HCT116 (cell line): ENCODE measurements at regions not wholly inside any gene's neighbourhood (a gene's known extent, or its start where the extent isn't known, plus 50 kb on each side); places are given as distances from the start of the nearest gene placed in this dataset.

Source experiments
- ATAC-seq: fragments of 200-7000 bp; cut with Tn5 transposase; 2 replicates; pipeline ENCODE4 v1.9.1; 2020; ENCODE audit warnings: mild to moderate bottlenecking, moderate library complexity
- BruUV-seq: library from RNA; stranded (reverse); fragments of 400-500 nt; replicated peaks from 2 replicates; lab custom pipeline; 2021; lab: Mats Ljungman, UMichigan
- CTCF ChIA-PET: fragments of 300-600 bp; sonication (Branson Sonifier 250); formaldehyde crosslinking; loops from one replicate; lab custom pipeline; 2021; ENCODE audit warnings: antibody characterized with exemption; lab: Charles Lee
- POLR2A ChIA-PET: fragments of 300-600, 350-600 bp; sonication (Branson Sonifier 250); formaldehyde crosslinking; loops from one replicate; lab custom pipeline; 2021; ENCODE audit warnings: antibody characterized with exemption; lab: Charles Lee
- RAD21 ChIA-PET, 2 experiments: fragments of 300-600 bp; sonication (Branson Sonifier 250); formaldehyde crosslinking; loops; one replicate each; lab custom pipeline; 2023; ENCODE audit warnings: low total read pairs in 2 of 2; ENCODE audit not compliant: uncharacterized antibody in 2 of 2, unreplicated experiment in 2 of 2, low non-redundant PET in 1 of 2; lab: Charles Lee
- DNase-seq: peaks from one replicate; pipeline ENCODE4 v3.0.0-alpha.2; 2010; ENCODE audit warnings: low read depth, low spot score
- H2AFZ ChIP-seq: fragments of 200-600 bp; shearing (Covaris generic), sonication (generic); 2 replicates; pipeline ENCODE4 v1.6.1; 2017; ENCODE audit warnings: low read depth, mixed run types, mixed read lengths, antibody characterized with exemption, low read length; ENCODE audit not compliant: poor library complexity, severe bottlenecking
- H3K27ac ChIP-seq: 2 replicates; pipeline ENCODE4 v1.5.1; 2012; ENCODE audit warnings: low read depth, low read length
- H3K27me3 ChIP-seq: fragments of 200-600 bp; sonication (generic); 2 replicates; pipeline ENCODE4 v1.6.1; 2016; ENCODE audit warnings: mixed run types, low read length, mixed read lengths; ENCODE audit not compliant: insufficient read depth
- H3K36me3 ChIP-seq, 2 experiments: fragments of 200-500 bp in 1 of 2; fragments of 200-600 bp in 1 of 2; sonication (Bioruptor generic) in 1 of 2; sonication (generic) in 1 of 2; 2 replicates each; pipeline versions ENCODE4 v1.5.1 to v1.6.1; 2014 to 2016; ENCODE audit warnings: low read length in 2 of 2, inconsistent platforms in 1 of 2, mixed read lengths in 1 of 2, mixed run types in 1 of 2; ENCODE audit not compliant: insufficient read depth in 2 of 2, control insufficient read depth in 1 of 2
- H3K4me1 ChIP-seq, 2 experiments: fragments of 200-600 bp in 1 of 2; sonication (generic) in 1 of 2; 2 replicates each; pipeline versions ENCODE4 v1.5.1 to v1.6.1; 2012 to 2017; ENCODE audit warnings: low read length in 2 of 2, inconsistent platforms in 1 of 2, mild to moderate bottlenecking in 1 of 2, mixed read lengths in 1 of 2, mixed run types in 1 of 2, moderate library complexity in 1 of 2; ENCODE audit not compliant: insufficient read depth in 2 of 2, control insufficient read depth in 1 of 2
- H3K4me2 ChIP-seq: fragments of 200-600 bp; sonication (generic); 2 replicates; pipeline ENCODE4 v1.6.1; 2017; ENCODE audit warnings: mixed run types, low read length, mixed read lengths
- H3K4me3 ChIP-seq, 2 experiments: fragments of 200-600 bp in 1 of 2; sonication (generic) in 1 of 2; replicated peaks in 1 of 2; 2 replicates each; pipeline ENCODE4 v1.5.1; 2011 to 2016; ENCODE audit warnings: low read length in 2 of 2, control low read depth in 1 of 2, low read depth in 1 of 2, mild to moderate bottlenecking in 1 of 2, mixed read lengths in 1 of 2, mixed run types in 1 of 2
- H3K79me2 ChIP-seq: fragments of 200-600 bp; sonication (generic); 2 replicates; pipeline ENCODE4 v1.6.1; 2017; ENCODE audit warnings: mild to moderate bottlenecking, mixed run types, low read length, moderate library complexity, mixed read lengths; ENCODE audit not compliant: insufficient read depth
- H3K9ac ChIP-seq: fragments of 200-600 bp; sonication (generic); 2 replicates; pipeline ENCODE4 v1.6.1; 2016; ENCODE audit warnings: low read length, mixed read lengths
- H3K9me2 ChIP-seq: fragments of 200-600 bp; sonication (generic), shearing (Covaris generic); 2 replicates; pipeline ENCODE4 v1.6.1; 2017; ENCODE audit warnings: mixed run types, mild to moderate bottlenecking, moderate library complexity; ENCODE audit not compliant: insufficient read depth
- H3K9me3 ChIP-seq, 2 experiments: fragments of 200-500 bp in 1 of 2; fragments of 200-600 bp in 1 of 2; sonication (Bioruptor generic) in 1 of 2; sonication (generic) in 1 of 2; 2 replicates each; pipeline ENCODE4 v1.6.1; 2014 to 2017; ENCODE audit warnings: low read length in 2 of 2, mixed read lengths in 2 of 2, inconsistent platforms in 1 of 2, low read depth in 1 of 2, mild to moderate bottlenecking in 1 of 2, mixed run types in 1 of 2, moderate library complexity in 1 of 2; ENCODE audit not compliant: control insufficient read depth in 1 of 2, insufficient read depth in 1 of 2
- H4K20me1 ChIP-seq: fragments of 200-600 bp; sonication (generic), shearing (Covaris generic); 2 replicates; pipeline ENCODE4 v1.6.1; 2017; ENCODE audit warnings: mixed run types, mild to moderate bottlenecking, moderate library complexity; ENCODE audit not compliant: insufficient read depth
- CBX3 ChIP-seq: IDR thresholded peaks from 2 replicates; pipeline ENCODE4 v1.6.1; 2012; ENCODE audit warnings: low read depth
- EGR1 ChIP-seq: IDR thresholded peaks from 2 replicates; pipeline ENCODE4 v1.6.1; 2012; ENCODE audit warnings: low read depth
- ELF1 ChIP-seq: IDR thresholded peaks from 2 replicates; pipeline ENCODE4 v1.6.1; 2012; ENCODE audit warnings: low read depth, borderline replicate concordance
- FOSL1 ChIP-seq: IDR thresholded peaks from 2 replicates; pipeline ENCODE4 v1.6.1; 2012; ENCODE audit warnings: low read depth
- MAX ChIP-seq: IDR thresholded peaks from 2 replicates; pipeline ENCODE4 v1.6.1; 2012
- POLR2AphosphoS5 ChIP-seq: IDR thresholded peaks from 2 replicates; pipeline ENCODE4 v1.6.1; 2011; ENCODE audit warnings: mild to moderate bottlenecking, low read depth, low read length, moderate library complexity
- RAD21 ChIP-seq: IDR thresholded peaks from 2 replicates; pipeline ENCODE4 v1.6.1; 2012; ENCODE audit warnings: low read depth, mild to moderate bottlenecking
- SP1 ChIP-seq: IDR thresholded peaks from 2 replicates; pipeline ENCODE4 v1.6.1; 2012; ENCODE audit warnings: low read depth
- TCF7L2 ChIP-seq: IDR thresholded peaks from 2 replicates; pipeline ENCODE4 v1.7.0; 2011; ENCODE audit warnings: borderline replicate concordance, inconsistent platforms; ENCODE audit not compliant: insufficient read depth, insufficient read length; ENCODE audit errors: extremely low read depth
- ZBTB33 ChIP-seq: IDR thresholded peaks from 2 replicates; pipeline ENCODE4 v1.6.1; 2011; ENCODE audit warnings: mild to moderate bottlenecking, low read length, moderate library complexity; ENCODE audit not compliant: insufficient replicate concordance; ENCODE audit errors: extremely low read depth
- ZNF274 ChIP-seq: fragments of 200-500 bp; sonication (Bioruptor generic); IDR thresholded peaks from 2 replicates; pipeline ENCODE4 v1.6.1; 2014; ENCODE audit warnings: mild to moderate bottlenecking, low read depth, low read length, inconsistent platforms
- intact Hi-C: fragments of 100-400 bp; cut with micrococcal nuclease; formaldehyde crosslinking; loops from 2 replicates; pipeline ENCODE4 v1.10.0; 2022
- TF ChIP-seq, protein P1 (sequence below), 3 experiments: fragments of 200-600 bp in 1 of 3; sonication (generic) in 1 of 3; IDR thresholded peaks in 2 of 3; conservative IDR thresholded peaks in 1 of 3; 2 replicates each; pipeline ENCODE4 v1.5.1; 2012 to 2017; ENCODE audit warnings: low read depth in 2 of 3, low read length in 2 of 3, antibody characterized with exemption in 1 of 3, borderline replicate concordance in 1 of 3, control low read depth in 1 of 3, mild to moderate bottlenecking in 1 of 3, mixed read lengths in 1 of 3, mixed run types in 1 of 3, moderate library complexity in 1 of 3; ENCODE audit not compliant: insufficient read depth in 1 of 3
- TF ChIP-seq, protein P2 (sequence below): IDR thresholded peaks from 2 replicates; pipeline ENCODE4 v1.6.1; 2012; ENCODE audit warnings: low read depth

DNA sequence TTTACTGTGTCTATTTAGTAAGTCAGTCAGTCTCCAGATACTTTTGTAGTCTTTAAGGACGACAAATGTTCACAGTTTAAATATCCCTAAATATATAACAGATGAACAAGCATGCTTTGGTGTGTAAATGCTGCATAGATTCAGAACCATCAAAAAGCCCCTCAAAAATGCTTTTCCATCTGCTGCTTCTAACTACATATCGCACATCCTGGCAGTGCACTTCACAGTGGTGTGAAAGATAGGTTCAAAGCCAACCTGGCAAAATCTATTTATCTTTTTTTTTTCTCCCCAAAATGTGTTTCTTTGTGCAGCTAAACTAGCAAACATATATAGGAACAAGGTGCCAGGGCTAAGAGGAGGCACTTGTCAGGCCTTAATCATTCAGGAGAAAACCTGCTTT, 753.8 kb downstream of the PLCL1 start:
- H3K27ac ChIP-seq, result no peak overlapping the region
- POLR2A ChIA-PET, result no interaction called here
- no peak for ATAC-seq
- no peaks in the 10 kb centered on the region for H3K79me2 ChIP-seq
- no peak overlapping the region for H3K4me3 ChIP-seq
- no peak overlapping the region for H2AFZ ChIP-seq
- DNase-seq, result no peak
- intact Hi-C loops, result no loop called here
- no peaks in the 10 kb centered on the region for H4K20me1 ChIP-seq
- no peaks in the 10 kb centered on the region for H3K9me2 ChIP-seq
- RAD21 ChIA-PET, result no interaction called here
- CTCF ChIA-PET, result no interaction called here
- 0 out of 4 replicates have a peak, but pooled peaks cover 0 to 7% of the 10 kb centered on the region in 2 experiments for H3K9me3 ChIP-seq
- no peaks in the 10 kb centered on the region for H3K4me1 ChIP-seq
- H3K9ac ChIP-seq, result no peak overlapping the region
- no TSS peak for BruUV-seq
- no peak overlapping the region for H3K4me2 ChIP-seq
- H3K36me3 ChIP-seq, result no peaks in the 10 kb centered on the region
- no peaks in the 10 kb centered on the region for H3K27me3 ChIP-seq
- no peak for TF ChIP-seq TCF7L2
- no peak for TF ChIP-seq POLR2AphosphoS5
- no peak for TF ChIP-seq ZNF274
- no peak for TF ChIP-seq MAX
- TF ChIP-seq RAD21, result no peak
- TF ChIP-seq ELF1, result no peak
- no peak for TF ChIP-seq FOSL1

DNA sequence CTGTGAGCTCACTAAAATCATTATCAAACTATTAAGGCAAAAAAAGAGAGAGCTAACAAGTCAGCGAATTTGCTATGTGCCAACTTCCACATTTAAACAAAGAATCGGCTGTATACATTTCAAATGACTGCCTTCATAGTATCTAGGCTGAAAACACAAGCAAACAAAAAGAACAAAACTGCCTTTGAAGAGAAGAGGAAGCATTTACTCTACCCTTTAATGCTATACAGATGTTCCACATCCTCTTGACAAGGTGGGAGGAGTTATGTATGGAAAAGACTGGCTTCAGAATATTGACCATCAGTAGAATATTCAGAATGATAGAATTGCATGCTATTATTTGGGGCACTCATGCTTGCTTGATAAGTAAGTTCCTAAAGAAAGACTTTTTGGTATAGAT, 741.7 kb downstream of the PLCL1 start:
- H3K79me2 ChIP-seq, result no peaks in the 10 kb centered on the region
- no peaks in the 10 kb centered on the region for H3K4me1 ChIP-seq
- DNase-seq (no peak), ATAC-seq (no peak)
- H3K9ac ChIP-seq, result no peak overlapping the region
- no peaks in the 10 kb centered on the region for H3K9me3 ChIP-seq
- H3K4me2 ChIP-seq, result no peak overlapping the region
- peaks cover 7% of the 10 kb centered on the region; the same call in 1 of the 2 replicates for H3K27me3 ChIP-seq
- ChIA-PET POLR2A (no interaction called here), RAD21 (no interaction called here), CTCF (no interaction called here)
- no peaks in the 10 kb centered on the region for H3K9me2 ChIP-seq
- H4K20me1 ChIP-seq, result no peaks in the 10 kb centered on the region
- no TSS peak for BruUV-seq
- no peak overlapping the region for H3K4me3 ChIP-seq
- no peaks in the 10 kb centered on the region for H3K36me3 ChIP-seq
- H2AFZ ChIP-seq, result no peak overlapping the region
- TF ChIP-seq SP1, result no peak
- TF ChIP-seq CBX3, result no peak
- no peak for TF ChIP-seq EGR1
- no peak for TF ChIP-seq ELF1
- TF ChIP-seq, protein P1, sequence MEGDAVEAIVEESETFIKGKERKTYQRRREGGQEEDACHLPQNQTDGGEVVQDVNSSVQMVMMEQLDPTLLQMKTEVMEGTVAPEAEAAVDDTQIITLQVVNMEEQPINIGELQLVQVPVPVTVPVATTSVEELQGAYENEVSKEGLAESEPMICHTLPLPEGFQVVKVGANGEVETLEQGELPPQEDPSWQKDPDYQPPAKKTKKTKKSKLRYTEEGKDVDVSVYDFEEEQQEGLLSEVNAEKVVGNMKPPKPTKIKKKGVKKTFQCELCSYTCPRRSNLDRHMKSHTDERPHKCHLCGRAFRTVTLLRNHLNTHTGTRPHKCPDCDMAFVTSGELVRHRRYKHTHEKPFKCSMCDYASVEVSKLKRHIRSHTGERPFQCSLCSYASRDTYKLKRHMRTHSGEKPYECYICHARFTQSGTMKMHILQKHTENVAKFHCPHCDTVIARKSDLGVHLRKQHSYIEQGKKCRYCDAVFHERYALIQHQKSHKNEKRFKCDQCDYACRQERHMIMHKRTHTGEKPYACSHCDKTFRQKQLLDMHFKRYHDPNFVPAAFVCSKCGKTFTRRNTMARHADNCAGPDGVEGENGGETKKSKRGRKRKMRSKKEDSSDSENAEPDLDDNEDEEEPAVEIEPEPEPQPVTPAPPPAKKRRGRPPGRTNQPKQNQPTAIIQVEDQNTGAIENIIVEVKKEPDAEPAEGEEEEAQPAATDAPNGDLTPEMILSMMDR (IDR thresholded peaks at IDR 0.05 in 2 of 3, conservative IDR thresholded peaks at IDR 0.05 in 1 of 3; ENCODE audit: borderline replicate concordance in 1 of 3, insufficient read depth in 1 of 3, low read depth in 2 of 3, low read length in 2 of 3), result no peak
- no peak for TF ChIP-seq ZBTB33
- TF ChIP-seq, protein P2, sequence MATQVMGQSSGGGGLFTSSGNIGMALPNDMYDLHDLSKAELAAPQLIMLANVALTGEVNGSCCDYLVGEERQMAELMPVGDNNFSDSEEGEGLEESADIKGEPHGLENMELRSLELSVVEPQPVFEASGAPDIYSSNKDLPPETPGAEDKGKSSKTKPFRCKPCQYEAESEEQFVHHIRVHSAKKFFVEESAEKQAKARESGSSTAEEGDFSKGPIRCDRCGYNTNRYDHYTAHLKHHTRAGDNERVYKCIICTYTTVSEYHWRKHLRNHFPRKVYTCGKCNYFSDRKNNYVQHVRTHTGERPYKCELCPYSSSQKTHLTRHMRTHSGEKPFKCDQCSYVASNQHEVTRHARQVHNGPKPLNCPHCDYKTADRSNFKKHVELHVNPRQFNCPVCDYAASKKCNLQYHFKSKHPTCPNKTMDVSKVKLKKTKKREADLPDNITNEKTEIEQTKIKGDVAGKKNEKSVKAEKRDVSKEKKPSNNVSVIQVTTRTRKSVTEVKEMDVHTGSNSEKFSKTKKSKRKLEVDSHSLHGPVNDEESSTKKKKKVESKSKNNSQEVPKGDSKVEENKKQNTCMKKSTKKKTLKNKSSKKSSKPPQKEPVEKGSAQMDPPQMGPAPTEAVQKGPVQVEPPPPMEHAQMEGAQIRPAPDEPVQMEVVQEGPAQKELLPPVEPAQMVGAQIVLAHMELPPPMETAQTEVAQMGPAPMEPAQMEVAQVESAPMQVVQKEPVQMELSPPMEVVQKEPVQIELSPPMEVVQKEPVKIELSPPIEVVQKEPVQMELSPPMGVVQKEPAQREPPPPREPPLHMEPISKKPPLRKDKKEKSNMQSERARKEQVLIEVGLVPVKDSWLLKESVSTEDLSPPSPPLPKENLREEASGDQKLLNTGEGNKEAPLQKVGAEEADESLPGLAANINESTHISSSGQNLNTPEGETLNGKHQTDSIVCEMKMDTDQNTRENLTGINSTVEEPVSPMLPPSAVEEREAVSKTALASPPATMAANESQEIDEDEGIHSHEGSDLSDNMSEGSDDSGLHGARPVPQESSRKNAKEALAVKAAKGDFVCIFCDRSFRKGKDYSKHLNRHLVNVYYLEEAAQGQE, result no peak
- intact Hi-C loops, result no loop called here
- no peak overlapping the region for H3K27ac ChIP-seq
